PC-3 (cell line): ENCODE measurements at regions not wholly inside any gene's neighbourhood (a gene's known extent, or its start where the extent isn't known, plus 50 kb on each side); places are given as distances from the start of the nearest gene placed in this dataset.

Experiments used
- ATAC-seq: fragments of 200-7000 bp; cut with Tn5 transposase; 2 replicates; pipeline ENCODE4 v1.9.1; 2020; ENCODE audit warnings: mild to moderate bottlenecking, moderate library complexity
- BruUV-seq: library from RNA; stranded (reverse); fragments of 400-500 nt; replicated peaks from 2 replicates; lab custom pipeline; 2021; lab: Mats Ljungman, UMichigan
- CTCF ChIA-PET: fragments of 300-600 bp; sonication (Branson Sonifier 250); formaldehyde crosslinking; loops from one replicate; lab custom pipeline; 2022; ENCODE audit warnings: antibody characterized with exemption; lab: Charles Lee
- POLR2A ChIA-PET: fragments of 300-600 bp; sonication (Branson Sonifier 250); formaldehyde crosslinking; loops from one replicate; lab custom pipeline; 2022; ENCODE audit warnings: antibody characterized with exemption; ENCODE audit not compliant: unreplicated experiment; lab: Charles Lee
- DNase-seq: peaks from one replicate; pipeline ENCODE4 v3.0.0-alpha.2; 2015
- H2AFZ ChIP-seq: fragments of 300-600 bp; sonication (generic); 2 replicates; pipeline ENCODE4 v1.6.0; 2016; ENCODE audit warnings: antibody characterized with exemption, low read length
- H3F3A ChIP-seq: fragments of 300-600 bp; sonication (generic); one replicate; pipeline ENCODE4 v1.6.0; 2017; ENCODE audit warnings: antibody characterized with exemption, low read length, control low read depth, mild to moderate bottlenecking; ENCODE audit not compliant: unreplicated experiment
- H3K27ac ChIP-seq: fragments of 300-600 bp; sonication (generic); 2 replicates; pipeline ENCODE4 v1.5.1; 2016; ENCODE audit warnings: mild to moderate bottlenecking, low read length
- H3K27me3 ChIP-seq: fragments of 300-600 bp; sonication (generic); 2 replicates; pipeline ENCODE4 v1.6.1; 2016; ENCODE audit warnings: low read length, mixed read lengths
- H3K36me3 ChIP-seq: fragments of 300-600 bp; sonication (generic); 2 replicates; pipeline ENCODE4 v1.6.1; 2016; ENCODE audit warnings: low read depth, mixed run types, low read length, mixed read lengths
- H3K4me1 ChIP-seq: fragments of 300-600 bp; sonication (generic); 2 replicates; pipeline ENCODE4 v1.5.1; 2016; ENCODE audit warnings: low read length; ENCODE audit not compliant: insufficient read depth
- H3K4me2 ChIP-seq: fragments of 300-600 bp; sonication (generic); 2 replicates; pipeline ENCODE4 v1.6.0; 2016; ENCODE audit warnings: low read length
- H3K4me3 ChIP-seq: fragments of 300-600 bp; sonication (generic); 2 replicates; pipeline ENCODE4 v1.5.1; 2016; ENCODE audit warnings: mild to moderate bottlenecking, low read length, mixed read lengths
- H3K79me2 ChIP-seq: fragments of 300-600 bp; sonication (generic); 2 replicates; pipeline ENCODE4 v1.6.1; 2017; ENCODE audit warnings: low read length, mixed read lengths
- H3K9ac ChIP-seq: fragments of 300-600 bp; sonication (generic); 2 replicates; pipeline ENCODE4 v1.6.0; 2016; ENCODE audit warnings: mild to moderate bottlenecking, low read length
- H3K9me2 ChIP-seq: fragments of 300-600 bp; sonication (generic); replicated peaks from 2 replicates; pipeline ENCODE4 v1.6.1; 2016; ENCODE audit warnings: mixed run types, low read length, mixed read lengths
- H3K9me3 ChIP-seq: fragments of 300-600 bp; sonication (generic); 2 replicates; pipeline ENCODE4 v1.6.1; 2016; ENCODE audit warnings: low read length, mixed read lengths
- H4K20me1 ChIP-seq: fragments of 300-600 bp; sonication (generic); 2 replicates; pipeline ENCODE4 v1.6.1; 2016; ENCODE audit warnings: low read length, mixed read lengths
- EZH2 ChIP-seq: fragments of 300-600 bp; sonication (generic); IDR thresholded peaks from one replicate; pipeline ENCODE4 v1.6.1; 2017; ENCODE audit warnings: antibody characterized with exemption, mild to moderate bottlenecking, low read length; ENCODE audit not compliant: unreplicated experiment
- EZH2phosphoT487 ChIP-seq: fragments of 300-600 bp; sonication (generic); IDR thresholded peaks from 2 replicates; pipeline ENCODE4 v1.6.1; 2018; ENCODE audit warnings: mild to moderate bottlenecking, antibody characterized with exemption, low read length, borderline replicate concordance
- intact Hi-C: fragments of 100-400 bp; cut with micrococcal nuclease; formaldehyde crosslinking; loops from 2 replicates; pipeline ENCODE4 v1.9.0; 2023
- TF ChIP-seq, protein P1 (sequence below): fragments of 300-600 bp; sonication (generic); conservative IDR thresholded peaks from 2 replicates; pipeline ENCODE4 v1.5.1; 2017; ENCODE audit warnings: antibody characterized with exemption, low read depth, mild to moderate bottlenecking, low read length

DNA sequence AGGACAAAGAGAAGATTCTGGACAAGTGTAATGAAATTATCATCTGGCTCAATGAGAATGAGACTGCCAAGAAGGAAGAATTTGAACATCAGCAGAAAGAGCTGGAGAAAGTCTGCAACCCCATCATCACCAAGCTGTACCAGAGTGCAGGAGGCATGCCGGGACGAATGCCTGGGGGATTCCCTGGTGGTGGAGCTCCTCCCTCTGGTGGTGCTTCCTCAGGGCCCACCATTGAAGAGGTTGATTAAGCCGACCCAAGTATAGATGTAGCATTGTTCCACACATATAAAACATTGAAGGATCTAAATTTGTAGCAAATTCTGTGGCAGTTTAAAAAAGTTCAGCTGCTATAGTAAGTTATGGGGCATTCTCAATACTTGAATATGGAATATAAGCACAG lies 174.3 kb upstream of the CCND2 start:
- Histone ChIP-seq H3K27ac (no peak overlapping the region), H3F3A (no peaks in the 10 kb centered on the region), H2AFZ (no peak overlapping the region), H3K9ac (no peak overlapping the region), H3K9me3 (no peaks in the 10 kb centered on the region), H3K9me2 (no peaks in the 10 kb centered on the region), H4K20me1 (no peaks in the 10 kb centered on the region), H3K4me3 (no peak overlapping the region), H3K27me3 (peaks cover 9% of the 10 kb centered on the region; the same call in 1 of the 2 replicates), H3K36me3 (no peaks in the 10 kb centered on the region), H3K4me2 (no peak overlapping the region), H3K79me2 (no peaks in the 10 kb centered on the region), H3K4me1 (no peaks in the 10 kb centered on the region)
- CTCF ChIA-PET: no interaction called here
- no TSS peak for BruUV-seq
- intact Hi-C loops: no loop called here
- no peak for ATAC-seq
- POLR2A ChIA-PET: no interaction called here
- TF ChIP-seq, protein P1, sequence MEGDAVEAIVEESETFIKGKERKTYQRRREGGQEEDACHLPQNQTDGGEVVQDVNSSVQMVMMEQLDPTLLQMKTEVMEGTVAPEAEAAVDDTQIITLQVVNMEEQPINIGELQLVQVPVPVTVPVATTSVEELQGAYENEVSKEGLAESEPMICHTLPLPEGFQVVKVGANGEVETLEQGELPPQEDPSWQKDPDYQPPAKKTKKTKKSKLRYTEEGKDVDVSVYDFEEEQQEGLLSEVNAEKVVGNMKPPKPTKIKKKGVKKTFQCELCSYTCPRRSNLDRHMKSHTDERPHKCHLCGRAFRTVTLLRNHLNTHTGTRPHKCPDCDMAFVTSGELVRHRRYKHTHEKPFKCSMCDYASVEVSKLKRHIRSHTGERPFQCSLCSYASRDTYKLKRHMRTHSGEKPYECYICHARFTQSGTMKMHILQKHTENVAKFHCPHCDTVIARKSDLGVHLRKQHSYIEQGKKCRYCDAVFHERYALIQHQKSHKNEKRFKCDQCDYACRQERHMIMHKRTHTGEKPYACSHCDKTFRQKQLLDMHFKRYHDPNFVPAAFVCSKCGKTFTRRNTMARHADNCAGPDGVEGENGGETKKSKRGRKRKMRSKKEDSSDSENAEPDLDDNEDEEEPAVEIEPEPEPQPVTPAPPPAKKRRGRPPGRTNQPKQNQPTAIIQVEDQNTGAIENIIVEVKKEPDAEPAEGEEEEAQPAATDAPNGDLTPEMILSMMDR: no peak
- no peak for TF ChIP-seq EZH2phosphoT487
- no peak for TF ChIP-seq EZH2
- DNase-seq: no peak

DNA sequence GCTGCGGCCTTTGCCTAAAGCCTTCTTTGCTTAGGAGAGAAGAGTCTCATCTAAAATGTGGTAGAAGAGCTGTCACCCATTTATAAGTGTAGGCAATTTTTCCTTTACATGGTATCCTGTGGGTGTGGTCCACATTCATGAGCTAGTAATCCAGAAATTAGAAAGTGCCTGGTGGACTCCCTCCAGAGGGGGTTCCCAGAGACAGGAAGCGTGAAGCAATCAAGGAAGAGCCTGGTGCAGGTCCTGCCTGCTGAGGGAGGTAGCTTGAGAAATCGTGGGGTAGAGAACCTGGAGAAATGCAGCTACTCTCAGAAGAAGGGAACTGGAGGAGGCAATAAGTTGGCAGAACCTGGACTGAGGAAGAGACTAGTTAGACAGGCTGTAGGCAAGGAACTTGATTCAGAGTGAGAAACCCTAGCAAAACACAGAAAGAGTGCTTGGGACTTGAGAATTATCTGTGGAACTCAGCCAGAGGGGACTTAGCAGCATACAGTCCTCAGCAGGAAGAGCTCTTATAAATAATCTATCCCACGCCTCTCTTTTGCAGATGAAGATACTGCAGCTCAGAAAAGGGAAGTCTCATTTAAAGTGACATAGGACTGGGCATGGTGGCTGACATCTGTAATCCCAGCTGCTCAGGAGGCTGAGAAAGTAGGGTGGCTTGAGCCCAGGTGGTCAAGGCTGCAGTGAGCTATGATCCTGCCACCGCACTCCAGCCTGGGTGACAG lies 182.4 kb upstream of the CCND2 start:
- H3K36me3 ChIP-seq: no peaks in the 10 kb centered on the region
- no TSS peak for BruUV-seq
- H3K79me2 ChIP-seq: no peaks in the 10 kb centered on the region
- DNase-seq (no peak), ATAC-seq (no peak)
- no peak overlapping the region for H3K27ac ChIP-seq
- H3K4me2 ChIP-seq: no peak overlapping the region
- H3K9me3 ChIP-seq: no peaks in the 10 kb centered on the region
- peaks cover 34% of the 10 kb centered on the region for H3K27me3 ChIP-seq
- ChIA-PET CTCF (no interaction called here), POLR2A (no interaction called here)
- intact Hi-C loops: no loop called here
- TF ChIP-seq EZH2phosphoT487 (no peak), EZH2 (no peak)
- TF ChIP-seq, protein P1: no peak
- H4K20me1 ChIP-seq: no peaks in the 10 kb centered on the region
- no peak overlapping the region for H3K4me3 ChIP-seq
- no peak overlapping the region for H2AFZ ChIP-seq
- H3F3A ChIP-seq: no peaks in the 10 kb centered on the region
- no peak overlapping the region for H3K9ac ChIP-seq
- no peaks in the 10 kb centered on the region for H3K4me1 ChIP-seq
- no peaks in the 10 kb centered on the region for H3K9me2 ChIP-seq

DNA sequence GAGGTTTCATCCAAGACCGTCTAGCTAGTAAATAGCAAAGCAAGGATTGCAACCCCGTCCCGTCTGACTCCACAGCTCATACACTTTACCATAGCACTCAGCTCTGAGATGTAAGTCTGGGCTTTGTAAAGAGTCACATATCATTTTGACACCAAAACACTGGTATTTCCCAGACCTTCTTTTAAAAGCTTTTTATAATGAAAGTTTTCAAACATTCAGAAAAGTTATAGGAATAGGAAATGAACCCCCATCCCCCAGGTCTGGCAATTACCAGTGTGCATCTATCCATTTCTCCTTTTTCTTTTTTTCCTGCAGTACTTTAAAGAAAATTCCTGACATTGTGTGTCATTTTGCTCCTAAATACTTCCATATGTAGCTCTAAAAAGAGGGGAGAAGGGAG lies 183.6 kb upstream of the CCND2 start:
- no peak for ATAC-seq
- H3K4me3 ChIP-seq: no peak overlapping the region
- no peaks in the 10 kb centered on the region for H4K20me1 ChIP-seq
- intact Hi-C loops: no loop called here
- H3K79me2 ChIP-seq: no peaks in the 10 kb centered on the region
- no peaks in the 10 kb centered on the region for H3K36me3 ChIP-seq
- no peak overlapping the region for H2AFZ ChIP-seq
- H3K27ac ChIP-seq: no peak overlapping the region
- H3K4me2 ChIP-seq: no peak overlapping the region
- peaks cover 46% of the 10 kb centered on the region for H3K27me3 ChIP-seq
- CTCF ChIA-PET: no interaction called here
- no peaks in the 10 kb centered on the region for H3K4me1 ChIP-seq
- no peaks in the 10 kb centered on the region for H3F3A ChIP-seq
- BruUV-seq: no TSS peak
- H3K9me2 ChIP-seq: no peaks in the 10 kb centered on the region
- no peak for DNase-seq
- TF ChIP-seq, protein P1: no peak
- TF ChIP-seq EZH2phosphoT487 (no peak), EZH2 (no peak)
- POLR2A ChIA-PET: no interaction called here
- H3K9me3 ChIP-seq: no peaks in the 10 kb centered on the region
- no peak overlapping the region for H3K9ac ChIP-seq
